CD4-positive, CD25-positive, alpha-beta regulatory T cell (primary cell): ENCODE measurements at regions not wholly inside any gene's neighbourhood (a gene's known extent, or its start where the extent isn't known, plus 50 kb on each side); places are given as distances from the start of the nearest gene placed in this dataset.

Source experiments
- ATAC-seq, 2 donors: fragments of 150-1000 bp; cut with Tn5 transposase; one replicate each; pipeline ENCODE4 v1.10.0; 2021; ENCODE audit warnings: low read depth in 2 of 2, moderate number of reproducible peaks in 2 of 2, moderate library complexity in 1 of 2
- DNase-seq, 3 donors: peaks; one replicate each; pipeline versions ENCODE4 v3.0.0 to v3.0.0-alpha.2; 2012 to 2022; ENCODE audit warnings: mixed read lengths in 1 of 3
- H3K27ac ChIP-seq: one replicate; pipeline ENCODE4 v1.7.0; 2013; ENCODE audit warnings: mild to moderate bottlenecking, low read length; ENCODE audit not compliant: insufficient read depth, poor library complexity, severe bottlenecking
- H3K27me3 ChIP-seq: one replicate; pipeline ENCODE4 v1.7.0; 2013; ENCODE audit warnings: low read length; ENCODE audit not compliant: control insufficient read depth, insufficient read depth
- H3K36me3 ChIP-seq: one replicate; pipeline ENCODE4 v1.7.0; 2013; ENCODE audit warnings: mild to moderate bottlenecking, low read length, moderate library complexity; ENCODE audit not compliant: control insufficient read depth, insufficient read depth
- H3K4me1 ChIP-seq: 2 replicates; pipeline ENCODE4 v1.7.0; 2013; ENCODE audit warnings: mild to moderate bottlenecking, low read length; ENCODE audit not compliant: insufficient read depth, control insufficient read depth, poor library complexity, severe bottlenecking
- H3K4me3 ChIP-seq: one replicate; pipeline ENCODE4 v1.7.0; 2013; ENCODE audit warnings: low read depth, mild to moderate bottlenecking, low read length, moderate library complexity
- H3K9me3 ChIP-seq, 2 experiments: 1 replicate in 1 of 2; 2 replicates in 1 of 2; pipeline ENCODE4 v1.7.0; 2013; ENCODE audit warnings: low read length in 2 of 2, mild to moderate bottlenecking in 1 of 2, moderate library complexity in 1 of 2; ENCODE audit not compliant: control insufficient read depth in 2 of 2
- H3K27ac Mint-ChIP-seq, 3 donors: one replicate each; pipeline ENCODE4 v1.8.0; 2020 to 2022; ENCODE audit warnings: mild to moderate bottlenecking in 3 of 3, mixed read lengths in 3 of 3, moderate library complexity in 2 of 3
- H3K27me3 Mint-ChIP-seq: one replicate; pipeline ENCODE4 v1.8.0; 2022; ENCODE audit warnings: mild to moderate bottlenecking, mixed read lengths
- H3K36me3 Mint-ChIP-seq: one replicate; pipeline ENCODE4 v1.8.0; 2020; ENCODE audit warnings: mixed read lengths
- H3K4me1 Mint-ChIP-seq, 4 donors: one replicate each; pipeline ENCODE4 v1.8.0; 2020 to 2022; ENCODE audit warnings: mixed read lengths in 4 of 4, mild to moderate bottlenecking in 1 of 4
- H3K4me3 Mint-ChIP-seq, 4 donors: one replicate each; pipeline ENCODE4 v1.8.0; 2020 to 2022; ENCODE audit warnings: mild to moderate bottlenecking in 4 of 4, mixed read lengths in 4 of 4, moderate library complexity in 3 of 4
- H3K9me3 Mint-ChIP-seq, 7 donors: one replicate each; pipeline ENCODE4 v1.8.0; 2020 to 2022; ENCODE audit warnings: mixed read lengths in 7 of 7, mild to moderate bottlenecking in 3 of 7, moderate library complexity in 2 of 7

DNA sequence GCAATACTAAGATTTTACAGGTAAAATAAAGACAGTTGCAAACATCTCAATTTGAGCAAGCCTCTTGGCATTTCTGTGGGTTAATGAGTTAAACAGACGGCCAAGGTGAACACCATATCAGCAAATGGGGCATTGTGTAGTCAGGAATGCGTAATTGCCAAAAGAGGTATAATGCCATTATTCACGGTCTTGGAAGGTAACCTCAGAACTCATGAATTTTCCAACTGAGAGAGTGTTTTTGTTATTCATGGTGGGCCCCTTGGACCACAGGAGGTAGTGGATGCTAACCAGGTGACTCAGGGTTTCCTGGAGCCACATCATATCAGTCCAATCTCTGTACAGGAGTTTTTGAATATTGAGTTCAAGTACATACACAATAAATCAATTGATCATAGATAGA, 368.0 kb upstream of the TECRL start:
- Mint-ChIP-seq H3K9me3 (peaks cover 0 to 2% (median 0%) of the 10 kb centered on the region in 7 donors), H3K4me1 (no peaks in the 10 kb centered on the region), H3K27ac (no peak overlapping the region), H3K36me3 (no peaks in the 10 kb centered on the region), H3K27me3 (no peaks in the 10 kb centered on the region), H3K4me3 (no peak overlapping the region)
- Histone ChIP-seq H3K9me3 (peaks cover 0 to 3% of the 10 kb centered on the region in 2 experiments), H3K4me3 (no peak overlapping the region), H3K27ac (no peak overlapping the region), H3K4me1 (no peaks in the 10 kb centered on the region), H3K27me3 (no peaks in the 10 kb centered on the region), H3K36me3 (no peaks in the 10 kb centered on the region)
- DNase-seq (no peak), ATAC-seq (no peak)

DNA sequence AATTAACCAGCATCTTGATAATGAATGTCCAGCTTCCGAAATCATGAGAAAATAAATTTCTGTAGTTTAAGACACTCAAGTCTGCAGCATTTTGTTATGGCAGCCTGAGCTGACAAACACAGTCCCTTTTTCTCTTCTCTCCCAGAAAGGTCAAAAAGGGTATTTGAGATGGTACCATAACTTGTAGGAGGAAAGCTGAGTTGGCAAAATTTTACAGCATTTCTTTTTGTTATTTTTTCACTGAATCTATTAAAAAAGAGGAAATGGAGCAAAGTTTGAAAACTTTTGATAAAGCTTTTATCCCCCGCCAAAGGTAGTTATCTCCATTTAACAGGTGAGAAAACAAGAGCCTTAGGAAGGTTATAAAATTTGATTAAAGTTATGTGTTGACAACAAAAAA, 367.6 kb upstream of the TECRL start:
- H3K36me3 Mint-ChIP-seq = no peaks in the 10 kb centered on the region

DNA sequence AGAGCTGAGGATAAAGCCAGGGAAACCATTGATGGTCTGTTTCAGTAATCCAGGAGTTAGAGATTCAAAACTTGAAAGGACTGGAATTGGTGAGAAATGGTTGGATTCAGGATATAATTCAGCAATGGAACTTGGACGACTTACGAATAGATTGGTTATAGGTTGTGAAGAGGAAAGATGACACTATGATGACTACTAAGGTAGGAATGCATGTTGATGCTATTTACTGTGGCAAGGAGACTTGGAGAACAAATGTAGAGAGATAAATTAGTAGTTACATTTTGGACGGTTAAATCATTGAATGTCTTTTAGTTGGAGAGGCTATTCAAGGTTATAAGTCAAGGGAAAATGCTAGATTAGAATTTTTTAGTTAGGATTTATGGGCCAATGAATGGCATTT, 365.4 kb upstream of the TECRL start:
- no peak for ATAC-seq
- Mint-ChIP-seq H3K4me3 (no peak overlapping the region), H3K4me1 (no peaks in the 10 kb centered on the region), H3K27me3 (no peaks in the 10 kb centered on the region), H3K27ac (no peak overlapping the region), H3K9me3 (peaks cover 0 to 4% (median 0%) of the 10 kb centered on the region in 7 donors), H3K36me3 (no peaks in the 10 kb centered on the region)
- Histone ChIP-seq H3K9me3 (peaks cover 0 to 3% of the 10 kb centered on the region in 2 experiments), H3K27ac (no peak overlapping the region), H3K4me3 (no peak overlapping the region), H3K27me3 (no peaks in the 10 kb centered on the region), H3K36me3 (no peaks in the 10 kb centered on the region), H3K4me1 (no peaks in the 10 kb centered on the region)
- DNase-seq = no peak

More for the DNA sequence above, 367.6 kb upstream of the TECRL start:
- no peaks in the 10 kb centered on the region for H3K27me3 ChIP-seq
- no peak overlapping the region for H3K4me3 ChIP-seq
- H3K36me3 ChIP-seq = no peaks in the 10 kb centered on the region
- H3K27ac Mint-ChIP-seq = no peak overlapping the region
- H3K4me3 Mint-ChIP-seq = no peak overlapping the region
- ATAC-seq (no peak), DNase-seq (no peak)
- no peaks in the 10 kb centered on the region for H3K4me1 ChIP-seq
- peaks cover 0 to 3% of the 10 kb centered on the region in 2 experiments for H3K9me3 ChIP-seq
- H3K9me3 Mint-ChIP-seq = peaks cover 0 to 2% (median 0%) of the 10 kb centered on the region in 7 donors
- no peaks in the 10 kb centered on the region for H3K27me3 Mint-ChIP-seq
- no peak overlapping the region for H3K27ac ChIP-seq
- H3K4me1 Mint-ChIP-seq = no peaks in the 10 kb centered on the region

DNA sequence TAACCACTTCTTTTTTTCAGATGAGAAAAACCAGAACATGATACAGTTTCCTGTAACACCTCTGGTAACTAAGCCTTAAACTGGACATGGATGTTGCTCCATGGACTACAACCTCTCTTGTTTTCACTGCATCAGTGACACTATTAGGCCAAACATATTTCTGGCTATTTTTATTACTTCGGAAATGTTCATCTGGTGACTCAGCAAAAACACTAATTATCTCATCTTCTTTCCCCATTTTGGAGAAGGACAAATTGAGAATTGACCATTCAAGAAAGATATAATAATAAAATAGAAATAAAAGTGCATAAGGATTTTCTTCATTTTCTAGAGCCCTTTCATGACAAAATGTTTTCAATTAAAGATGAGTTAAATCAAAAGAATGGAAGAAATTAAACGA, 361.9 kb upstream of the TECRL start:
- no peaks in the 10 kb centered on the region for H3K27me3 ChIP-seq
- Mint-ChIP-seq H3K36me3 (no peaks in the 10 kb centered on the region), H3K4me1 (no peaks in the 10 kb centered on the region), H3K9me3 (peaks cover 0 to 4% (median 2%) of the 10 kb centered on the region in 7 donors), H3K27ac (no peak overlapping the region), H3K4me3 (no peak overlapping the region), H3K27me3 (no peaks in the 10 kb centered on the region)
- DNase-seq (no peak), ATAC-seq (no peak)
- H3K9me3 ChIP-seq = peaks cover 0 to 3% of the 10 kb centered on the region in 2 experiments
- H3K4me1 ChIP-seq = no peaks in the 10 kb centered on the region
- H3K36me3 ChIP-seq = no peaks in the 10 kb centered on the region
- no peak overlapping the region for H3K27ac ChIP-seq
- no peak overlapping the region for H3K4me3 ChIP-seq

DNA sequence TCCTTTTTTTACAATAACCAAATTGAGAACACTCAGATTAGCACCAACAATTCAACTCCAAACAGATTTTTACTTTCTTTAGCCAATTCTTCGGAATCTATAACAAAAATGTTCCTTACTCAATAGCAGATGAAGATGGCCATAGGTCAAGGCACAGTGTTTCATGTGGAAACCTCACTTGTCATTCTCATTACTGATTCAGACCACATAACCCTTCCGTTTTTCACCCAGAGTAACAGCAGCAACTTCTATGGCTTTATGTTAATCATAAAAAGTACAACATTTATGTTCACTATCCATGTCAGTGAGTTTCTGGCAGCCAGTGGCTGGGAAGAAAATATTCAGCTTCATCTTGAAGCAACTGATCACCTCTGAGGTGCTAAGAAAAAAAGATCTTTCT, 358.3 kb upstream of the TECRL start:
- no peaks in the 10 kb centered on the region for H3K36me3 Mint-ChIP-seq
- Histone ChIP-seq H3K9me3 (peaks cover 0 to 2% of the 10 kb centered on the region in 2 experiments), H3K36me3 (no peaks in the 10 kb centered on the region), H3K4me1 (no peaks in the 10 kb centered on the region), H3K4me3 (no peak overlapping the region), H3K27me3 (no peaks in the 10 kb centered on the region), H3K27ac (no peak overlapping the region)
- DNase-seq (no peak), ATAC-seq (no peak)
- no peaks in the 10 kb centered on the region for H3K4me1 Mint-ChIP-seq
- H3K27me3 Mint-ChIP-seq = no peaks in the 10 kb centered on the region
- no peak overlapping the region for H3K27ac Mint-ChIP-seq
- H3K4me3 Mint-ChIP-seq = no peak overlapping the region
- peaks cover 2 to 6% (median 4%) of the 10 kb centered on the region in 7 donors for H3K9me3 Mint-ChIP-seq

DNA sequence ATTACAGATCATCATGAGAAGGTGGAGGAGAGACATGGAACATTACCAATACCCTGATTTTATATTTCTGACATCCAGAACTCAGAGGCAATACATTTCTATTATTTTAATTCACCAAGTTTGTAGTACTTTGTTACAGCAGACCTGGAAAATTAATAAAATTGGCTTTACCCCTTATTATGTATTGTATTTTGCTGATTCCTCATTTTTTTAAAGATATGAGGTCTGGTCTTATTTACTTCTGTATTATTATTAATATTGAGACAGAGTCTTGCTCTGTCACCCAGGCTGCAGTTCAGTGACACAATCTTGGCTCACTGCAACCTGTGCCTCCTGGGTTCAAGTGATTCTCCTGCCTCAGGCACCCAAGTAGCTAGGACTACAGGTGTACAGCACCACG, 357.3 kb upstream of the TECRL start:
- peaks cover 2 to 6% (median 4%) of the 10 kb centered on the region in 7 donors for H3K9me3 Mint-ChIP-seq
- H3K27me3 ChIP-seq = no peaks in the 10 kb centered on the region
- H3K4me3 Mint-ChIP-seq = no peak overlapping the region
- no peaks in the 10 kb centered on the region for H3K4me1 Mint-ChIP-seq
- ATAC-seq (no peak), DNase-seq (no peak)
- H3K36me3 ChIP-seq = no peaks in the 10 kb centered on the region
- no peak overlapping the region for H3K27ac Mint-ChIP-seq
- H3K4me3 ChIP-seq = no peak overlapping the region
- no peaks in the 10 kb centered on the region for H3K36me3 Mint-ChIP-seq
- H3K4me1 ChIP-seq = no peaks in the 10 kb centered on the region
- no peaks in the 10 kb centered on the region for H3K27me3 Mint-ChIP-seq
- no peak overlapping the region for H3K27ac ChIP-seq
- H3K9me3 ChIP-seq = peaks cover 0 to 2% of the 10 kb centered on the region in 2 experiments

DNA sequence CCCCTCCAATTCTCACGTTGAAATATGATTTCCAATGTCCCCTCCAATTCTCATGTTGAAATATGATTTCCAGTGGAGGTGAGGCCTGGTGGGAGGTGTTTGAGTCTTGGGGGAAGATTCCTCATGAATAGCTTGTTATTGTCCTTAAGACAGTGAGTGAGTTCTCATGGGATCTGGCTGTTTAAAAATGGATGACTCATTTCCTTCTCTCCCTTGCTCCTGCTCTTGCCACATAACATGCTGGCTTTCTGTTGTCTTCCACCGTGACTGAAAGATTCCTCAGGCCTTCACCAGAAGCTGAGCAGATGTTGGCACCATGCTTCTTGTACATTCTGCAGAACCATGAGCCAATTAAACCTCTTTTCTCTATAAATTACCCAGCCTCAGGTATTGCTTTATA, 346.8 kb upstream of the TECRL start:
- Histone ChIP-seq H3K4me1 (no peaks in the 10 kb centered on the region), H3K27me3 (no peaks in the 10 kb centered on the region), H3K27ac (no peak overlapping the region), H3K9me3 (peaks cover 0 to 8% of the 10 kb centered on the region in 2 experiments), H3K4me3 (no peak overlapping the region), H3K36me3 (no peaks in the 10 kb centered on the region)
- Mint-ChIP-seq H3K4me3 (no peak overlapping the region), H3K4me1 (no peaks in the 10 kb centered on the region), H3K36me3 (no peaks in the 10 kb centered on the region), H3K27me3 (no peaks in the 10 kb centered on the region), H3K27ac (no peak overlapping the region), H3K9me3 (peaks cover 1 to 22% (median 8%) of the 10 kb centered on the region in 7 donors)
- no peak for DNase-seq
- ATAC-seq = no peak

DNA sequence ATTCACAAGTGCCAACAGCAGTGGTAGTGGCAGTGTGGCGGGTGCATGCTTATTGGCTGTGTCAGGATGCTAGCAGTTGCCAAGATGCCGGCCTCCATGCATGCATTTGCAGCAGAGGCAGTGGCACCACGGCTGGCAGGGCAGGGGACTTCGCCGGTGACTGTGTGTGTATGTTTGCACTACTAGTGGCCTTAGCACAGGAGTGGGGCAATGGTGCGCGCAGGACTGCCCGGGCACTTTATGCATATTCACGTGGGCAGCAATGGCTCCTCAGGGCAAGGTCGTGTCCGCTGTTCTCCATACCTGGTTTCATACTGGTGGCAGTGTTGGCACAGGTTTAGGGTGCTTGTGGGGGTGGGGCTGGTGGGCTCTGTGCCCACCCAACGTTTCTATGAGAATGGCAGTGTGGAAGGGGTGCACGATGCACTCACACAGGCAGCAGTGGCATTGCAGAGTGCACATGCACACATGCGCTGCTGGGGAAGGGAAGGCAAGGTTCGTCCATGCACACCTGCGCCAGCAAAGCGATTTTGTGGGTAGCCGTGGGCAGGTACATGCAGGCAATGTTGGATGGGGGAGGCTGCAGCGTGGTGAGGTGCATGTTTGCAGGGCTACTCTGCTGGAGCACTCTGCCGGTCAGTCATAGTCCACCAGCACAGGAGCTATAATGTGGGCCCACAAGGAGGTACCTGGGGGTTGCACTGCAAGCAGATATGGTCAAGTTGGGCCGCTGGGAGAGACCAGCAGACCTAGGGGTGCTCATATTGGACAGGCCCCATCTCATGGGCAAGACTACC, 338.9 kb upstream of the TECRL start:
- Mint-ChIP-seq H3K4me1 (no peaks in the 10 kb centered on the region), H3K27ac (no peak overlapping the region), H3K36me3 (no peaks in the 10 kb centered on the region), H3K27me3 (no peaks in the 10 kb centered on the region), H3K9me3 (peaks cover 7 to 25% (median 12%) of the 10 kb centered on the region in 7 donors), H3K4me3 (no peak overlapping the region)
- DNase-seq (no peak), ATAC-seq (no peak)
- H3K27me3 ChIP-seq = no peaks in the 10 kb centered on the region
- H3K9me3 ChIP-seq = peaks cover 2 to 19% of the 10 kb centered on the region in 2 experiments
- no peaks in the 10 kb centered on the region for H3K36me3 ChIP-seq
- no peak overlapping the region for H3K4me3 ChIP-seq
- H3K27ac ChIP-seq = no peak overlapping the region
- H3K4me1 ChIP-seq = no peaks in the 10 kb centered on the region
